Activated B cell treated with CpG ODN at 0.5 μM for 24 hours (primary cell): ENCODE measurements at regions not wholly inside any gene's neighbourhood (a gene's known extent, or its start where the extent isn't known, plus 50 kb on each side); places are given as distances from the start of the nearest gene placed in this dataset.

Source experiments
- ATAC-seq: fragments of 200-7000 bp; cut with Tn5 transposase; one replicate; pipeline ENCODE4 v1.10.0; 2021; ENCODE audit warnings: low read depth, mild to moderate bottlenecking, moderate library complexity
- CTCF ChIA-PET: fragments of 350-600 bp; sonication (Branson Sonifier 250); formaldehyde crosslinking; loops from one replicate; lab custom pipeline; 2021; ENCODE audit warnings: antibody characterized with exemption; lab: Charles Lee
- POLR2A ChIA-PET: fragments of 350-600 bp; sonication (Branson Sonifier 250); formaldehyde crosslinking; loops from one replicate; lab custom pipeline; 2021; ENCODE audit warnings: antibody characterized with exemption; lab: Charles Lee
- DNase-seq: peaks from one replicate; pipeline ENCODE4 v3.0.0; 2022
- H3K27ac Mint-ChIP-seq: one replicate; pipeline ENCODE4 v1.8.0; 2020; ENCODE audit warnings: mixed read lengths
- H3K27me3 Mint-ChIP-seq: one replicate; pipeline ENCODE4 v1.8.0; 2021; ENCODE audit warnings: mixed read lengths
- H3K36me3 Mint-ChIP-seq: one replicate; pipeline ENCODE4 v1.8.0; 2021; ENCODE audit warnings: low read depth, mixed read lengths
- H3K4me1 Mint-ChIP-seq: one replicate; pipeline ENCODE4 v1.8.0; 2021; ENCODE audit warnings: mixed read lengths
- H3K4me3 Mint-ChIP-seq: one replicate; pipeline ENCODE4 v1.8.0; 2020; ENCODE audit warnings: mild to moderate bottlenecking, mixed read lengths
- H3K9me3 Mint-ChIP-seq: one replicate; pipeline ENCODE4 v1.8.0; 2020; ENCODE audit warnings: mixed read lengths
- intact Hi-C: fragments of 100-400 bp; cut with micrococcal nuclease; formaldehyde crosslinking; loops from one replicate; pipeline ENCODE4 v1.15.1; 2024
- TF ChIP-seq, protein P1 (sequence below): fragments of 200-600 bp; IDR thresholded peaks from one replicate; pipeline ENCODE4 v1.8.0; 2022; ENCODE audit warnings: antibody characterized with exemption, mild to moderate bottlenecking

- POLR2A ChIA-PET: no interaction called here
- TF ChIP-seq, protein P1, sequence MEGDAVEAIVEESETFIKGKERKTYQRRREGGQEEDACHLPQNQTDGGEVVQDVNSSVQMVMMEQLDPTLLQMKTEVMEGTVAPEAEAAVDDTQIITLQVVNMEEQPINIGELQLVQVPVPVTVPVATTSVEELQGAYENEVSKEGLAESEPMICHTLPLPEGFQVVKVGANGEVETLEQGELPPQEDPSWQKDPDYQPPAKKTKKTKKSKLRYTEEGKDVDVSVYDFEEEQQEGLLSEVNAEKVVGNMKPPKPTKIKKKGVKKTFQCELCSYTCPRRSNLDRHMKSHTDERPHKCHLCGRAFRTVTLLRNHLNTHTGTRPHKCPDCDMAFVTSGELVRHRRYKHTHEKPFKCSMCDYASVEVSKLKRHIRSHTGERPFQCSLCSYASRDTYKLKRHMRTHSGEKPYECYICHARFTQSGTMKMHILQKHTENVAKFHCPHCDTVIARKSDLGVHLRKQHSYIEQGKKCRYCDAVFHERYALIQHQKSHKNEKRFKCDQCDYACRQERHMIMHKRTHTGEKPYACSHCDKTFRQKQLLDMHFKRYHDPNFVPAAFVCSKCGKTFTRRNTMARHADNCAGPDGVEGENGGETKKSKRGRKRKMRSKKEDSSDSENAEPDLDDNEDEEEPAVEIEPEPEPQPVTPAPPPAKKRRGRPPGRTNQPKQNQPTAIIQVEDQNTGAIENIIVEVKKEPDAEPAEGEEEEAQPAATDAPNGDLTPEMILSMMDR: no peak
- CTCF ChIA-PET: no interaction called here
- Mint-ChIP-seq H3K4me3 (no peak overlapping the region), H3K27ac (no peak overlapping the region), H3K9me3 (no peaks in the 10 kb centered on the region), H3K27me3 (peaks cover 4% of the 10 kb centered on the region), H3K4me1 (no peaks in the 10 kb centered on the region), H3K36me3 (no peaks in the 10 kb centered on the region)
- DNase-seq: no peak
- intact Hi-C loops: no loop called here
- ATAC-seq: no peak
Measured at GRCh38 chr11:104522123-104522522, 358.2 kb upstream of the PDGFD start.

DNA sequence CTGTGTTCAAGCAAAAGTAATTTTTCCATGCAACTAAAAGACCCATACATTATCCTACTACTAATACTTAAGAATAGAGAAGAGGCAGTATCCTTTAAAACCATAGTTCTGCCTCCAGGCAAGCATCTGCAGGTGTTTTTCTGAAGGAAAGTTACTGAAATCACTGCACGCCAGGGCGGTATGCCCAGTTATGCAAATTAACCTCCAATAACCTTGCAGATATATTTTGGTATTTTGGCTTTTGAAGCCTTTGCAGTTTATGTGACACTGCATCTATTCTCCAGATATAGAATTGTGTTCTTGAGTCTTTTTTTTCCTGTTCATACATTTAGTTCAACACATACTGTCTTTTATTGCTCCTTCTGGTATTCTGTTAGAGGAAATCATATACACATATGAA, 346.2 kb upstream of the PDGFD start:
- no peaks in the 10 kb centered on the region for H3K9me3 Mint-ChIP-seq
- no peak for ATAC-seq
- CTCF ChIA-PET: no interaction called here
- H3K4me3 Mint-ChIP-seq: no peak overlapping the region
- H3K27me3 Mint-ChIP-seq: no peaks in the 10 kb centered on the region
- H3K4me1 Mint-ChIP-seq: no peaks in the 10 kb centered on the region
- H3K36me3 Mint-ChIP-seq: no peaks in the 10 kb centered on the region
- POLR2A ChIA-PET: no interaction called here
- TF ChIP-seq, protein P1: no peak
- no peak for DNase-seq
- intact Hi-C loops: no loop called here
- H3K27ac Mint-ChIP-seq: no peak overlapping the region

DNA sequence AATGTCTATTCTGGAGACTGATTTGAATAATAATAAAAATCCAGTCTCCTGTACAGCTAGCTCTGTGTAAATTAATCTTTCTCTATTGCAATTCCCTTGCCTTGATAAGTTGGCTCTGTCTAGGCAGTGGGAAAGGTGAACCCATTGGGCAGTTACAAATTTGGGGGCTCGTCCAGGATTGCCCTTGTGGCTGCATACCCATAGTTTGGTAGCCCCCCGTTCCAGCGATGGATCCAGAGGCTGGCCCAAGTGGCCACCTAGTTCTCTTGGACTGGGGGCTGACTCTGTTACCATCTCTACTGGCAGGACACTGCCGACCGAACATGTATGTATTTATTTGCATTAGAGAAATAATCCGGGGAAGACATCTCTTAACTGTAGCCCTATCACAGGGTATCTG, 326.2 kb upstream of the PDGFD start:
- Mint-ChIP-seq H3K4me3 (no peak overlapping the region), H3K9me3 (peaks cover 6% of the 10 kb centered on the region), H3K36me3 (no peaks in the 10 kb centered on the region), H3K27me3 (no peaks in the 10 kb centered on the region), H3K4me1 (no peaks in the 10 kb centered on the region), H3K27ac (no peak overlapping the region)
- ATAC-seq (no peak), DNase-seq (no peak)
- ChIA-PET POLR2A (no interaction called here), CTCF (no interaction called here)
- TF ChIP-seq, protein P1: no peak
- intact Hi-C loops: no loop called here

DNA sequence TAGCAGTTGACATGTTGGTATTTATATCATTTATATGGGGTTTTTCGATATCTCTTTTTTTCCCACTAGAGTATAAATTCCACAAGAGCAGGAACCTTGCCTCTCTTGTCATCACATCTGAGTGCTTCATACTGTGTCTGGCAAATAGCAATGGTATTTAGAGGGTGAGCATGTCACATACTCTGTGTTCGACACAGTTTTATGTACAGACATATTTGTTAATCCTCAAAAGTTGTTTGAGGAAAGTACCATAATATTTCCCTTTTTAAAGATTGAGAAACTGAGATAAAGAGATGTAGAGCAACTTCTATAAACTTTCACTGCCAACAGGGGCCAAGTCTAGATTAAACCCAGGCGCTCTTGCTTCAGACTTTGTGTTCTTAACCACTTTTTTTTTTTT, 324.6 kb upstream of the PDGFD start:
- H3K27me3 Mint-ChIP-seq: no peaks in the 10 kb centered on the region
- no peaks in the 10 kb centered on the region for H3K4me1 Mint-ChIP-seq
- H3K27ac Mint-ChIP-seq: no peak overlapping the region
- no peaks in the 10 kb centered on the region for H3K36me3 Mint-ChIP-seq
- no peak overlapping the region for H3K4me3 Mint-ChIP-seq
- CTCF ChIA-PET: no interaction called here
- ATAC-seq: no peak
- intact Hi-C loops: no loop called here
- no peak for DNase-seq
- POLR2A ChIA-PET: no interaction called here
- peaks cover 6% of the 10 kb centered on the region for H3K9me3 Mint-ChIP-seq
- TF ChIP-seq, protein P1: no peak

DNA sequence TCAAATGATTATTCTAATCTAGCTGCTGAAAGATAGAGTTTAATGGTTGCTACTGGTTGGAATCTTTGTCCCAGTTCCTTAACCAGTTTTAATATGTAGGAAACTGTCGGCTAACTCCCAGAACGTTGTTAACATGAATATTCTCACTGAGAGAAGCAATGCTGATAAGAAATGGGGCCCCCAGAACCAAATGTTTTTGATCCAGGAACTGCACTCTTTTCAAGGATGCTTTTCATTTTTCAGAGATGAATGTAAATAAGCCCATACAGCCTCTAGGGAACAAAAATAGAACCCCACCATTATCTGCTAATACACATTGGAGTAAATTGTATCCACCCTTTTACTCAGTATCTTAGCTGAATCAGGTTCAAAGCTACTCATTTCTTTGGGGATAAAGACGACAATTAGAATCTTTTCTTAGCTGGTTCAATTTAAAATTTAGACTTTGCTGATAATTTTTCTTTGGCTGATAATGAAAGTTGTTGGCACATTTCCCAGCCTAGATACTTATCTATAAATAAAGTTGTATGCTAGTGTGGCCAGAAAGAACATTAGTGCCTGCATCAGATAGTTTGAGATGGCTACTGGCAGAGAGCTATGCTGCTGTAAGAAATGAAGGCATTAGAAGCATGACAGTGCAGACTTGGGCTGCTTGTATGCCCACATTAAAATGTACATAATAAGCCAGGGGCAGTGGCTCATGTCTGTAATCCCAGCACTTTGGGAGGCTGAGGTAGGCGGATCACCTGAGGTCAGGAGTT, 323.3 kb upstream of the PDGFD start:
- no peaks in the 10 kb centered on the region for H3K27me3 Mint-ChIP-seq
- TF ChIP-seq, protein P1: no peak
- H3K4me3 Mint-ChIP-seq: no peak overlapping the region
- intact Hi-C loops: no loop called here
- ChIA-PET CTCF (no interaction called here), POLR2A (no interaction called here)
- no peak overlapping the region for H3K27ac Mint-ChIP-seq
- ATAC-seq: no peak
- H3K9me3 Mint-ChIP-seq: peaks cover 11% of the 10 kb centered on the region
- no peaks in the 10 kb centered on the region for H3K36me3 Mint-ChIP-seq
- H3K4me1 Mint-ChIP-seq: no peaks in the 10 kb centered on the region
- no peak for DNase-seq
